ENCODE measurements at regions not wholly inside any gene's neighbourhood (a gene's known extent, or its start where the extent isn't known, plus 50 kb on each side); places are given as distances from the start of the nearest gene placed in this dataset.

DNA sequence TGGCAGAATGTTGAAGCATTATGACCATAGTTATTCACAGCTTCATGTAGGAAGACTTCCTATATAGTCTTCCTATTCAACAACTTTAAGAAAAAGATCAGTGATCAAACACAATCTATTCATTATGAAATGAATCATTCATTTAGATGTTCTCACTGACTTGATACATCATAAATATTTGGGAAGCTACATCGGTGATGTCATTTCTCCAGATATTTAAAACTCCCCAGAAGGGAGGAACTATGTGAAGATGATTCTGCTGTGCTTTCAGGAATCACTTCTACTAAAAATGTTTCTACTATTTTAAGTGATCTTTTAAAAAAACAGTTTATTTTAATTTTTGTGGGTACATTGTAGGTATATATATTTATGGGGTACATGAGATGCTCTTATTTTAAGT is 316.4 kb downstream of the BCAT1 start:
- TF ChIP-seq EZH2 (IDR thresholded peaks at IDR 0.05; ENCODE audit: low read length, unreplicated experiment): no peak
- TF ChIP-seq, protein P1, sequence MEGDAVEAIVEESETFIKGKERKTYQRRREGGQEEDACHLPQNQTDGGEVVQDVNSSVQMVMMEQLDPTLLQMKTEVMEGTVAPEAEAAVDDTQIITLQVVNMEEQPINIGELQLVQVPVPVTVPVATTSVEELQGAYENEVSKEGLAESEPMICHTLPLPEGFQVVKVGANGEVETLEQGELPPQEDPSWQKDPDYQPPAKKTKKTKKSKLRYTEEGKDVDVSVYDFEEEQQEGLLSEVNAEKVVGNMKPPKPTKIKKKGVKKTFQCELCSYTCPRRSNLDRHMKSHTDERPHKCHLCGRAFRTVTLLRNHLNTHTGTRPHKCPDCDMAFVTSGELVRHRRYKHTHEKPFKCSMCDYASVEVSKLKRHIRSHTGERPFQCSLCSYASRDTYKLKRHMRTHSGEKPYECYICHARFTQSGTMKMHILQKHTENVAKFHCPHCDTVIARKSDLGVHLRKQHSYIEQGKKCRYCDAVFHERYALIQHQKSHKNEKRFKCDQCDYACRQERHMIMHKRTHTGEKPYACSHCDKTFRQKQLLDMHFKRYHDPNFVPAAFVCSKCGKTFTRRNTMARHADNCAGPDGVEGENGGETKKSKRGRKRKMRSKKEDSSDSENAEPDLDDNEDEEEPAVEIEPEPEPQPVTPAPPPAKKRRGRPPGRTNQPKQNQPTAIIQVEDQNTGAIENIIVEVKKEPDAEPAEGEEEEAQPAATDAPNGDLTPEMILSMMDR (conservative IDR thresholded peaks at IDR 0.05; ENCODE audit: low read depth, low read length): no peak
- TF ChIP-seq EZH2phosphoT487 (IDR thresholded peaks at IDR 0.05; ENCODE audit: borderline replicate concordance, low read length): no peak

All from PC-3 (cell line).